HCT116 (cell line): ENCODE measurements at regions not wholly inside any gene's neighbourhood (a gene's known extent, or its start where the extent isn't known, plus 50 kb on each side); places are given as distances from the start of the nearest gene placed in this dataset.

Experiments
- CBX3 ChIP-seq: IDR thresholded peaks from 2 replicates; pipeline ENCODE4 v1.6.1; 2012; ENCODE audit warnings: low read depth
- CTCF ChIP-seq, 3 experiments: fragments of 200-600 bp in 1 of 3; sonication (generic) in 1 of 3; IDR thresholded peaks in 2 of 3; conservative IDR thresholded peaks in 1 of 3; 2 replicates each; pipeline ENCODE4 v1.5.1; 2012 to 2017; ENCODE audit warnings: low read depth in 2 of 3, low read length in 2 of 3, antibody characterized with exemption in 1 of 3, borderline replicate concordance in 1 of 3, control low read depth in 1 of 3, mild to moderate bottlenecking in 1 of 3, mixed read lengths in 1 of 3, mixed run types in 1 of 3, moderate library complexity in 1 of 3; ENCODE audit not compliant: insufficient read depth in 1 of 3
- EZH2 ChIP-seq: fragments of 200-600 bp; sonication (generic); IDR thresholded peaks from 2 replicates; pipeline ENCODE4 v1.6.1; 2017; ENCODE audit warnings: antibody characterized with exemption, mixed run types
- POLR2A ChIP-seq: IDR thresholded peaks from 2 replicates; pipeline ENCODE4 v1.7.0; 2011; ENCODE audit warnings: borderline replicate concordance; ENCODE audit not compliant: insufficient read depth, insufficient read length; ENCODE audit errors: extremely low read depth
- POLR2AphosphoS5 ChIP-seq: IDR thresholded peaks from 2 replicates; pipeline ENCODE4 v1.6.1; 2011; ENCODE audit warnings: mild to moderate bottlenecking, low read depth, low read length, moderate library complexity
- RAD21 ChIP-seq: IDR thresholded peaks from 2 replicates; pipeline ENCODE4 v1.6.1; 2012; ENCODE audit warnings: low read depth, mild to moderate bottlenecking
- ZNF274 ChIP-seq: fragments of 200-500 bp; sonication (Bioruptor generic); IDR thresholded peaks from 2 replicates; pipeline ENCODE4 v1.6.1; 2014; ENCODE audit warnings: mild to moderate bottlenecking, low read depth, low read length, inconsistent platforms

GRCh38 chr1:72371259-72372035 lies 89.1 kb upstream of the NEGR1 start:
- TF ChIP-seq CTCF (IDR thresholded peaks at IDR 0.05 in 2 of 3, conservative IDR thresholded peaks at IDR 0.05 in 1 of 3; ENCODE audit: borderline replicate concordance in 1 of 3, insufficient read depth in 1 of 3, low read depth in 2 of 3, low read length in 2 of 3) (no peak), EZH2 (no peak), CBX3 (no peak), RAD21 (no peak), POLR2A (no peak), POLR2AphosphoS5 (no peak), ZNF274 (no peak)
